Ishikawa (cell line): ENCODE measurements at regions not wholly inside any gene's neighbourhood (a gene's known extent, or its start where the extent isn't known, plus 50 kb on each side); places are given as distances from the start of the nearest gene placed in this dataset.

ENCODE experiments used
- CEBPB ChIP-seq: IDR thresholded peaks from 2 replicates; pipeline ENCODE4 v1.6.1; 2012
- CREB1 ChIP-seq: IDR thresholded peaks from 2 replicates; pipeline ENCODE4 v1.6.1; 2012; ENCODE audit warnings: low read depth
- EGR1 ChIP-seq: IDR thresholded peaks from 2 replicates; pipeline ENCODE4 v1.6.1; 2012
- EP300 ChIP-seq: IDR thresholded peaks from 2 replicates; pipeline ENCODE4 v1.6.1; 2012; ENCODE audit warnings: borderline replicate concordance
- FOXM1 ChIP-seq: IDR thresholded peaks from 2 replicates; pipeline ENCODE4 v1.6.1; 2012; ENCODE audit warnings: low read depth, borderline replicate concordance
- NFIC ChIP-seq: IDR thresholded peaks from 2 replicates; pipeline ENCODE4 v1.6.1; 2012
- RAD21 ChIP-seq: IDR thresholded peaks from 2 replicates; pipeline ENCODE4 v1.6.1; 2012; ENCODE audit warnings: low read depth
- REST ChIP-seq: IDR thresholded peaks from 2 replicates; pipeline ENCODE4 v1.6.1; 2012; ENCODE audit warnings: low read depth, mild to moderate bottlenecking
- TAF1 ChIP-seq: IDR thresholded peaks from 2 replicates; pipeline ENCODE4 v1.6.1; 2012; ENCODE audit warnings: low read depth, mild to moderate bottlenecking
- TCF12 ChIP-seq: IDR thresholded peaks from 2 replicates; pipeline ENCODE4 v1.6.1; 2012; ENCODE audit warnings: low read depth
- TEAD4 ChIP-seq: IDR thresholded peaks from 2 replicates; pipeline ENCODE4 v1.6.1; 2012
- USF1 ChIP-seq: IDR thresholded peaks from 2 replicates; pipeline ENCODE4 v1.6.1; 2012
- YY1 ChIP-seq: IDR thresholded peaks from 2 replicates; pipeline ENCODE4 v1.6.1; 2012; ENCODE audit warnings: low read depth
- ZBTB7A ChIP-seq: IDR thresholded peaks from 2 replicates; pipeline ENCODE4 v1.6.1; 2012; ENCODE audit warnings: low read depth
- TF ChIP-seq, protein P1 (sequence below): IDR thresholded peaks from 2 replicates; pipeline ENCODE4 v1.6.1; 2012

GRCh38 chr2:180482696-180483095 lies 475.6 kb upstream of the CWC22 start:
- TF ChIP-seq, protein P1, sequence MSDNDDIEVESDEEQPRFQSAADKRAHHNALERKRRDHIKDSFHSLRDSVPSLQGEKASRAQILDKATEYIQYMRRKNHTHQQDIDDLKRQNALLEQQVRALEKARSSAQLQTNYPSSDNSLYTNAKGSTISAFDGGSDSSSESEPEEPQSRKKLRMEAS = no peak
- TF ChIP-seq REST (no peak), YY1 (no peak), NFIC (no peak), EGR1 (no peak), RAD21 (no peak), USF1 (no peak), TCF12 (no peak), TEAD4 (no peak), TAF1 (no peak), CREB1 (no peak), FOXM1 (no peak), ZBTB7A (no peak), EP300 (no peak), CEBPB (no peak)

DNA sequence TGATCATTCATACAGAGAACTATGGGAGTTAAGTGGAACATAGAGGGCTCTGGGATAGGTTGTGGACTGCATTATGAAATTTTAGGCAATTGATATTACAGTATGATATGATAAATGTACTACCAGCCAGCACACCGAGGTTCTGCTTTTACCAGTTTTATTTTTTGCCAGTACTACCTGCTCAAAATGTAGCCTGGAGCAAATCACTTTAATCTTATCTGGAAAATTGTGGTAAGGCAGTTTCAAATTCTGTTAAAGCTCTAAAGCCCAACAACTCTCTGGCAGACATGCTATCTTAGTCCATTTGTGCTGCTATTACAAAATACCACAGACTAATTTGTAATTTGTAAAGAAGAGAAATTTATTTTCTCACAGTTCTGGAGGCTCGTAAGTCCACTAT lies 474.9 kb upstream of the CWC22 start:
- TF ChIP-seq EP300 (no peak), CEBPB (no peak), REST (no peak), YY1 (no peak), TEAD4 (no peak), EGR1 (no peak), TCF12 (no peak), USF1 (no peak), CREB1 (no peak), FOXM1 (no peak), ZBTB7A (no peak), RAD21 (no peak), NFIC (no peak), TAF1 (no peak)
- TF ChIP-seq, protein P1 = no peak

DNA sequence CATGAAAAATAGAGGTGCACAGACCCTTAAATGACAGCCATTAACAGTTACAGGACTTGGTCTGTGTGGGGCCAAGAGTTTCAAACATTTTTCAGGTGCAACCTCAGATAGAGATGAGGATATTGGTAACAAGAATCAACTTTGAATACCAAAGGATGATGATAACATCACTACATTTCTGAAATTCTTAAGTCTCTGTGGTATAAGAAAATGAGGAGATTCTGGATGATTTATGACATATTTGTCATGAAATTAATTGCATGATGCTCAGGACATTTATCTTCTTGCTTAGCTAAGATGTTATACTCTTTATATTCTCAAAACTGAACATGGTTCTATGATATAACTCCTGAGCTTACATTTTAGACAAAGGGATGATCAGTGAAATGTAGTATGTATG lies 471.8 kb upstream of the CWC22 start:
- TF ChIP-seq TEAD4 (no peak), YY1 (no peak), CEBPB (no peak), RAD21 (no peak), TCF12 (no peak), USF1 (no peak), FOXM1 (no peak), REST (no peak), NFIC (no peak), EGR1 (no peak)

GRCh38 chr2:180474716-180475115 lies 467.6 kb upstream of the CWC22 start:
- no peak for TF ChIP-seq RAD21
- no peak for TF ChIP-seq USF1
- no peak for TF ChIP-seq EP300
- TF ChIP-seq TCF12 = no peak
- TF ChIP-seq REST = no peak
- no peak for TF ChIP-seq ZBTB7A
- no peak for TF ChIP-seq NFIC
